ENCODE measurements at regions not wholly inside any gene's neighbourhood (a gene's known extent, or its start where the extent isn't known, plus 50 kb on each side); places are given as distances from the start of the nearest gene placed in this dataset.
"Not testable (repeated sequence)": the region's sequence is repeated elsewhere in the genome, so short reads cannot be mapped to it uniquely, and the experiment has no call there.

- no peak for DNase-seq (ENCODE audit: low read depth)
These were observed 689.7 kb upstream of the PHF14 start for GRCh38 chr7:10284001-10284400.

DNA sequence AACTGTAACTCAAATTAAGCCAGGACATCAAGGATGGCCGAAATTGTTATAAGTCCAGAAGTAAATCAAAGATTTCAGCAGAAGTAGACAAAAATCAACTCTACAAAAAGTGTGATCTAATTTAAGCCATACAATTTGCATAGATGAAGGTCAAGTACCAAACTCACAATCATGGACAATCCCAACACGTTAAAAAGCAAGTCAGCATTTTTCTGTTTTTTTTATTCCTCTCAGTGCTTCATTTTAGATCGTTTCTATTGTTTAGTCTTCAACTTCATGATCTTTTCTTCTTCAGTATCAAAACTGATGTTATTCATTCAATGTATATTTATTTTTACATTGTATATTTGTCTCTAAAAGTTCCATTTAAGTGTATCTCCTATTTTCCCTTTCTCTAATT, 674.3 kb upstream of the PHF14 start:
- DNase-seq (ENCODE audit: low read depth), result no peak

- no peak for DNase-seq (ENCODE audit: low read depth)
These were observed 673.1 kb upstream of the PHF14 start for GRCh38 chr7:10300577-10300976.

- no peak for DNase-seq (ENCODE audit: low read depth)
These were observed 665.4 kb upstream of the PHF14 start for GRCh38 chr7:10308276-10308675.

- no peak for DNase-seq (ENCODE audit: low read depth)
These were observed 660.7 kb upstream of the PHF14 start for GRCh38 chr7:10312942-10313341.

DNA sequence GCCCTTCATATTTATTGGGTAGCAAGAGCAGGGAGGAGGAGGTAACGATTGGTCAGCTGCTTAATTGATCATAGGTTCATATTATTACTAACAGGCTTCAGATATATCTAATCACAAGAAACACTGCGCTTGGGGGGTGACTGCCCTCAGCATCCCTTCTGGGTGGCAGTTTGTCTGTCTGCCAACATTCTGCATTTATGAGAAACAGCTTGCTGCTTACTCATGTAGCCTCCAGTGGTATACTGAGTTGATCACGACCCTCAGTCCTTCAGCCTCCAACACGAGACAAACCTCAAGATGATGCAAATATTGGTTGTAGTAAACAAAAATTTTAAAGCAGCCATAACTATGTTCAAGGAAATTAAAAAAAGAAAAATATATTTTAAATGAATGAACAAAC, 657.8 kb upstream of the PHF14 start:
- DNase-seq (ENCODE audit: low read depth), result no peak

GRCh38 chr7:10316488-10316887, 657.2 kb upstream of the PHF14 start:
- DNase-seq (ENCODE audit: low read depth), result no peak

- no peak for DNase-seq (ENCODE audit: low read depth)
These were observed 648.3 kb upstream of the PHF14 start for GRCh38 chr7:10325395-10325794.

- no peak for DNase-seq (ENCODE audit: low read depth)
These were observed 630.6 kb upstream of the PHF14 start for GRCh38 chr7:10343108-10343507.

- no peak for DNase-seq (ENCODE audit: low read depth)
These were observed 627.6 kb upstream of the PHF14 start for GRCh38 chr7:10346032-10346431.

DNA sequence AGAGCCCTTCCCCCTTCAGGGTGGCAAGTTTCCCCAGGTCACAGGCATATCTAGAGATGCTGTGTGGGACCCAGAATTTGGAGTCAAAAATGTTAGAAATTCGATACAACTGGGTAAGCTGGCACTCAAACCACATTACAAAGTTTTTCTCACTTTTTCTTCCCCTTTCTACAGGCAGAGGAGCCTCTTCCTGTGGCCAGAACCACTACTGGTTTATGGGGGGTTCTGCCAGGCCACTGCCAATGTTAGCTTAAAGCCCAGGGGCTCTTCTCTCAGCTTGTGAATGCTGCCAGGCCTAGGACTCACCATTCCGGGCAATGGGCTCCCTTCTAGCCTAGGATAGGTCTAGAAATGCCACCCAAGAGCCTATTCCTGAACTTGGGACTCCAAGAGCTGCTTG, 617.9 kb upstream of the PHF14 start:
- DNase-seq (ENCODE audit: low read depth), result no peak

DNA sequence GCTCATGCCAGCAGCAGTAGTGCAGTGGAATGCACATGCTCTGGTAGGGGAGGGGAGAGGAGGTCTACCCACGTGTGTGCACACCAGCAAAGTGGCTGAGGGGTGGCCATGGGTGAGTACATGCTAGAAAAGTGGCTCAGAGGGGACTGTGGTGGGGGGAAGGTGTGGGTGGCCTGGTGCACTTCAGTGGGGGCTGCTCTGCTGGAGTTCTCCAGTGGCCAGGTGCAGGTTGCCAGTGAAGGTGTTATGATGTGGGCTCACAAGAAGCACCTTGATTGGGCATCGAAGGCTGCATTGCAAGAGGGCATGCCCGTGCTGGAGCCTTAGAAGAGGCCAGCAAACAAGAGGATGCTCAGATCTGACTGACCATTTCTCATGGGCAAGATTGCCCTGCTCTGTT, 613.6 kb upstream of the PHF14 start:
- no peak for DNase-seq (ENCODE audit: low read depth)

- DNase-seq (ENCODE audit: low read depth), result no peak
These were observed 571.9 kb upstream of the PHF14 start for GRCh38 chr7:10401793-10402192.

GRCh38 chr7:10412422-10413019, 561.2 kb upstream of the PHF14 start:
- no peak for DNase-seq (ENCODE audit: low read depth)

GRCh38 chr7:10418985-10419384, 554.7 kb upstream of the PHF14 start:
- DNase-seq (ENCODE audit: low read depth), result no peak

GRCh38 chr7:10429031-10429430, 544.6 kb upstream of the PHF14 start:
- no peak for DNase-seq (ENCODE audit: low read depth)

DNA sequence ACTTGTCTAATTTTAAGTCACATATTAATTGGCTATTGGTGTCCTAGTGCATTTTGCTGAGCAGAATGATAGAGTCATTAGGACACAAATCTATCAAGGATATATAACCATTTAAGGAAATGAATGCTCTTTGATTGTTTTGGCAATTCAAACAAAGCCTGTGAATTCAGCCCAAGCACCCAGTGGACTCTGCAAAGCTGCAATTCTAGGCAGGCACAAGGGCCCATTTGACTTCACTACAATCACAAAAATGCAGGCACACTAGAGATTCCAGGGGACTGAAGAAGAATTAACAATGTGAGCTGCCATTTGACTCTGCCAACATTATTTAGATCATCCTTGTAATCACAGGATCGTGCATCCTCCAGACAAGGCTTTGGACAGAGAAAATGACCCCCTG, 544.2 kb upstream of the PHF14 start:
- DNase-seq (ENCODE audit: low read depth), result no peak

DNA sequence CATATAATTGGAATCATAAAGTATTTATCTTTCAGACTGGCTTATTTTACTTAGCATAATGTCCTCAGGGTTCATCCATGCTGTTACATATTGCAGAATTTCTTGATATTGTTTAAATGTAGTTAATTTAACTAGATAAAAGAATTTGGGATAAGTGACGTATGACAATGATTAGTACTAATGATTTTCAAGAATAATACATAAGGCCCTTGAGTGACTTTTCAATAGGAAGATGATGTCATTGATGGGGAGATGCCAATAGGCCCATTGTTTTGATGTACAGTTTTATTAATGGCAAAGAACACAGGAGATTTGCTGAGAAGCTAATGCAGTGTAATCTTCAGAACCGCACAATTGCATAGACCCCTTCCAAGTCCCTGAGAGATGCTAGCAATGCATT, 537.4 kb upstream of the PHF14 start:
- DNase-seq (ENCODE audit: low read depth), result no peak

GRCh38 chr7:10439027-10439426, 534.6 kb upstream of the PHF14 start:
- no peak for DNase-seq (ENCODE audit: low read depth)

GRCh38 chr7:10455936-10456335, 517.7 kb upstream of the PHF14 start:
- DNase-seq (ENCODE audit: low read depth), result no peak

DNA sequence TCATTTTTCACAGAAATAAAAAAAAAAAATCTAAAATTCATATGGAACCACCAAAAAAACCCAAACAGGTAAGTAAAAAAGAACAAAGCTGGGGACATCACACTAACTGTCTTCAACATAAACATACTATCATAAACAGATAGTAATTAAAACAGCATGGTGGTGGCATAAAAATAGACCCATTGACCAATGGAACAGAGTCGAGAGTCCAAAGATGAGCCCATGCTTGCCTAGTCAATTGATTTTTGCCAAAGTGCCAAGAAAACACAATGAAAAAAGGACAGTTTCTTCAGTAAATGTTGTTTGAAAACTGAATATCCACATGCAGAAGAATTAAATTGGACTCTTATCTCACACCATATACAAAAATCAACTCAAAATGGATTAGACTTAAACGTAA, 513.2 kb upstream of the PHF14 start:
- no peak for DNase-seq (ENCODE audit: low read depth)

- no peak for DNase-seq (ENCODE audit: low read depth)
These were observed 510.0 kb upstream of the PHF14 start for GRCh38 chr7:10463701-10464100.

DNA sequence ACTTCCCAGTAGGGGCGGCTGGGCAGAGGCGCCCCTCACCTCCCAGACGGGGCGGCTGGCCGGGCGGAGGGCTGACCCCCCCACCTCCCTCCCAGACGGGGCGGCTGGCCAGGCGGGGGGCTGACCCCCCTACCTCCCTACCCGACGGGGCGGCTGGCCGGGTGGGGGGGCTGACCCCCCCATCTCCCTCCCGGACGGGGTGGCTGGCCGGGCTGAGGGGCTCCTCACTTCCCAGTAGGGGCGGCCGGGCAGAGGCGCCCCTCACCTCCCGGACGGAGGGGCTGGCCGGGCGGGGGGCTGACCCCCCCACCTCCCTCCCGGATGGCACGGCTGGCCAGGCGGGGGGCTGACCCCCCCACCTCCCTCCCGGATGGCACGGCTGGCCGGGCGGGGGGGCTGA, 508.1 kb upstream of the PHF14 start:
- DNase-seq (ENCODE audit: low read depth), result not testable (repeated sequence)

GRCh38 chr7:10468908-10469307, 504.8 kb upstream of the PHF14 start:
- DNase-seq (ENCODE audit: low read depth), result no peak

- no peak for DNase-seq (ENCODE audit: low read depth)
These were observed 504.2 kb upstream of the PHF14 start for GRCh38 chr7:10469476-10469875.
